ENCODE measurements at regions not wholly inside any gene's neighbourhood (a gene's known extent, or its start where the extent isn't known, plus 50 kb on each side); places are given as distances from the start of the nearest gene placed in this dataset.

DNA sequence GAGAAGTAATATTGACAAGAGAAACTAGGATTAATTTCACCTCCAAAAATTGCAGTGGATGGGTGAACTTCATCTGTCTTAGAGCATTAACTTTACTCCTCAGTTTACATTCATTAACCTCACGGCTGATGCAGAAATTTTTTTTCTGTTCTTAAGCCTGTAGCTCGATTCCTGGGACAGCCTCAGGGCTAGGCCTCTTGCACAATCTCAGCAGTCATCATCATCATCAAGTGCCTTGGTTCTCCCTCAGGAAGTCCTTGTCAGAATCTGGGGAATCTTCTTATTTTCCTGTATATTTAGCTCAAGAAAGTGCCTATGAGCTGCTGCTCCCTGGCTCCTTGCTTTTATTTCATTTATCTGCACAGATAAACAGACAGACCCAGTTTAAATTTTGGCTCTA is 1272.2 kb upstream of the LRRTM1 start:
- Mint-ChIP-seq H3K9me3 (peaks cover 16 to 22% of the 10 kb centered on the region in 2 donors), H3K27ac (no peak overlapping the region), H3K36me3 (peaks cover 2% of the 10 kb centered on the region), H3K27me3 (ENCODE audit: low read depth in 2 of 2) (no peaks in the 10 kb centered on the region), H3K4me3 (no peak overlapping the region), H3K4me1 (no peaks in the 10 kb centered on the region)
- ATAC-seq = no peak
- no peak overlapping the region for H3K4me3 ChIP-seq (ENCODE audit: low read length)
- 70% methylated on average over 2 of the region's 2 CpGs for WGBS (ENCODE audit: insufficient coverage)
- no peaks in the 10 kb centered on the region for H3K36me3 ChIP-seq (ENCODE audit: control insufficient read depth, insufficient read depth, low read length)
- intact Hi-C loops (cut with micrococcal nuclease) = no loop called here
- H3K4me1 ChIP-seq (ENCODE audit: control insufficient read depth, insufficient read depth, low read length) = no peaks in the 10 kb centered on the region
- no peaks in the 10 kb centered on the region for H3K27me3 ChIP-seq (ENCODE audit: control insufficient read depth, insufficient read depth, low read length)
- no peak for DNase-seq
- H3K9me3 ChIP-seq (ENCODE audit: control insufficient read depth, insufficient read depth, low read length) = no peaks in the 10 kb centered on the region
- TF ChIP-seq, protein P1, sequence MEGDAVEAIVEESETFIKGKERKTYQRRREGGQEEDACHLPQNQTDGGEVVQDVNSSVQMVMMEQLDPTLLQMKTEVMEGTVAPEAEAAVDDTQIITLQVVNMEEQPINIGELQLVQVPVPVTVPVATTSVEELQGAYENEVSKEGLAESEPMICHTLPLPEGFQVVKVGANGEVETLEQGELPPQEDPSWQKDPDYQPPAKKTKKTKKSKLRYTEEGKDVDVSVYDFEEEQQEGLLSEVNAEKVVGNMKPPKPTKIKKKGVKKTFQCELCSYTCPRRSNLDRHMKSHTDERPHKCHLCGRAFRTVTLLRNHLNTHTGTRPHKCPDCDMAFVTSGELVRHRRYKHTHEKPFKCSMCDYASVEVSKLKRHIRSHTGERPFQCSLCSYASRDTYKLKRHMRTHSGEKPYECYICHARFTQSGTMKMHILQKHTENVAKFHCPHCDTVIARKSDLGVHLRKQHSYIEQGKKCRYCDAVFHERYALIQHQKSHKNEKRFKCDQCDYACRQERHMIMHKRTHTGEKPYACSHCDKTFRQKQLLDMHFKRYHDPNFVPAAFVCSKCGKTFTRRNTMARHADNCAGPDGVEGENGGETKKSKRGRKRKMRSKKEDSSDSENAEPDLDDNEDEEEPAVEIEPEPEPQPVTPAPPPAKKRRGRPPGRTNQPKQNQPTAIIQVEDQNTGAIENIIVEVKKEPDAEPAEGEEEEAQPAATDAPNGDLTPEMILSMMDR (IDR thresholded peaks at IDR 0.05) = no peak
- H3K27ac ChIP-seq (ENCODE audit: low read length) = no peak overlapping the region

DNA sequence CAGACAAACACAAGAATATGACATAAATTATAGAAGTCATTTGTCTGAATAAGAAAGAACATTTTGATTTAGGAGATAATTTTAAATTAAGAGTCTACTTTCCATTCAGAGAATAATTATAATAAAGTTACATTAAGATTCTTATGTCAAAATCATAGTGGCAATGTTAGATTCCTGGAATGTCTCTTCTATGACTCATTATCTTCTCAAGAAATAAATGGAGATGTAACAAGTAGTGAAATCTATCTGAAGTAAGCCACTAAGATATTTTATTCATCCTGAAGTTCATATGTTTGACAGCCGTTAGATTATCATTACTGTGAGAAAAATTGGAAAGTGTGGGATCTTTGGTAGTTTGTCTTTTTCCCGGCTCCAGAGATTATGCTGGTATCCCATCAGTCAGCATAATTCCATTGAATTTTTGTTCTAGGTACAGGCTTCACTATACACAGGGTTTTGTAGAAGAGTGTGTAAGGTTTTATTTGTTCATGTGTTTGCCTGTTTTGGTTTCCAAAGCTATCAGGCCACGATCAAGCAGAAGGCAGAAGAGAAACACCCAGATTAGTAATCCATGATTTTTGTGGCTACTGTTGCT is 1246.6 kb upstream of the LRRTM1 start:
- Histone ChIP-seq H3K4me1 (ENCODE audit: control insufficient read depth, insufficient read depth, low read length) (no peaks in the 10 kb centered on the region), H3K36me3 (ENCODE audit: control insufficient read depth, insufficient read depth, low read length) (no peaks in the 10 kb centered on the region), H3K27me3 (ENCODE audit: control insufficient read depth, insufficient read depth, low read length) (no peaks in the 10 kb centered on the region), H3K27ac (ENCODE audit: low read length) (no peak overlapping the region), H3K4me3 (ENCODE audit: low read length) (no peak overlapping the region), H3K9me3 (ENCODE audit: control insufficient read depth, insufficient read depth, low read length) (peaks cover 2% of the 10 kb centered on the region)
- TF ChIP-seq, protein P1 (IDR thresholded peaks at IDR 0.05) = no peak
- Mint-ChIP-seq H3K4me1 (no peaks in the 10 kb centered on the region), H3K9me3 (peaks cover 11 to 12% of the 10 kb centered on the region in 2 donors), H3K36me3 (peaks cover 7% of the 10 kb centered on the region), H3K27ac (no peak overlapping the region), H3K27me3 (ENCODE audit: low read depth in 2 of 2) (no peaks in the 10 kb centered on the region), H3K4me3 (no peak overlapping the region)
- WGBS (ENCODE audit: insufficient coverage) = 79% methylated on average over 3 of the region's 3 CpGs
- ATAC-seq = no peak
- no peak for DNase-seq
- intact Hi-C loops (cut with micrococcal nuclease) = no loop called here

GRCh38 chr2:81550277-81550676 is 1245.7 kb upstream of the LRRTM1 start:
- Mint-ChIP-seq H3K27me3 (ENCODE audit: low read depth in 2 of 2) (no peaks in the 10 kb centered on the region), H3K36me3 (peaks cover 7% of the 10 kb centered on the region), H3K9me3 (peaks cover 11 to 12% of the 10 kb centered on the region in 2 donors), H3K27ac (no peak overlapping the region), H3K4me1 (no peaks in the 10 kb centered on the region), H3K4me3 (no peak overlapping the region)
- 90% methylated on average over 1 of the region's 3 CpGs for WGBS (ENCODE audit: insufficient coverage)
- H3K4me1 ChIP-seq (ENCODE audit: control insufficient read depth, insufficient read depth, low read length) = no peaks in the 10 kb centered on the region
- H3K4me3 ChIP-seq (ENCODE audit: low read length) = no peak overlapping the region
- TF ChIP-seq, protein P1 (IDR thresholded peaks at IDR 0.05) = no peak
- ATAC-seq (no peak), DNase-seq (no peak)
- peaks cover 2% of the 10 kb centered on the region for H3K9me3 ChIP-seq (ENCODE audit: control insufficient read depth, insufficient read depth, low read length)
- H3K36me3 ChIP-seq (ENCODE audit: control insufficient read depth, insufficient read depth, low read length) = no peaks in the 10 kb centered on the region
- H3K27me3 ChIP-seq (ENCODE audit: control insufficient read depth, insufficient read depth, low read length) = no peaks in the 10 kb centered on the region
- intact Hi-C loops (cut with micrococcal nuclease) = no loop called here
- no peak overlapping the region for H3K27ac ChIP-seq (ENCODE audit: low read length)

GRCh38 chr2:81549646-81550045 is 1245.1 kb upstream of the LRRTM1 start:
- Histone ChIP-seq H3K4me3 (ENCODE audit: low read length) (no peak overlapping the region), H3K27ac (ENCODE audit: low read length) (no peak overlapping the region), H3K27me3 (ENCODE audit: control insufficient read depth, insufficient read depth, low read length) (no peaks in the 10 kb centered on the region), H3K4me1 (ENCODE audit: control insufficient read depth, insufficient read depth, low read length) (no peaks in the 10 kb centered on the region), H3K36me3 (ENCODE audit: control insufficient read depth, insufficient read depth, low read length) (no peaks in the 10 kb centered on the region), H3K9me3 (ENCODE audit: control insufficient read depth, insufficient read depth, low read length) (no peaks in the 10 kb centered on the region)
- 87% methylated on average over 5 of the region's 5 CpGs for WGBS (ENCODE audit: insufficient coverage)
- intact Hi-C loops (cut with micrococcal nuclease) = no loop called here
- H3K9me3 Mint-ChIP-seq = peaks cover 11 to 12% of the 10 kb centered on the region in 2 donors
- TF ChIP-seq, protein P1 (IDR thresholded peaks at IDR 0.05) = no peak
- H3K36me3 Mint-ChIP-seq = peaks cover 7% of the 10 kb centered on the region
- no peak for DNase-seq
- H3K27ac Mint-ChIP-seq = no peak overlapping the region
- H3K27me3 Mint-ChIP-seq (ENCODE audit: low read depth in 2 of 2) = no peaks in the 10 kb centered on the region
- H3K4me1 Mint-ChIP-seq = no peaks in the 10 kb centered on the region
- H3K4me3 Mint-ChIP-seq = no peak overlapping the region
- no peak for ATAC-seq

Data from natural killer cell (primary cell).